ENCODE measurements at regions not wholly inside any gene's neighbourhood (a gene's known extent, or its start where the extent isn't known, plus 50 kb on each side); places are given as distances from the start of the nearest gene placed in this dataset.

GRCh38 chr4:159410076-159410777 is 307.3 kb downstream of the RAPGEF2 start:
- WGBS: 81% methylated on average over 4 of the region's 4 CpGs
- Histone ChIP-seq H3K4me1 (no peaks in the 10 kb centered on the region), H3K36me3 (no peaks in the 10 kb centered on the region), H3K4me3 (no peak overlapping the region), H3K9me3 (no peaks in the 10 kb centered on the region), H3K27ac (replicated peaks in 1 of 4) (no peak overlapping the region), H3K27me3 (no peaks in the 10 kb centered on the region)
- DNase-seq (ENCODE audit: extremely low spot score): no peak
- TF ChIP-seq, protein P1, sequence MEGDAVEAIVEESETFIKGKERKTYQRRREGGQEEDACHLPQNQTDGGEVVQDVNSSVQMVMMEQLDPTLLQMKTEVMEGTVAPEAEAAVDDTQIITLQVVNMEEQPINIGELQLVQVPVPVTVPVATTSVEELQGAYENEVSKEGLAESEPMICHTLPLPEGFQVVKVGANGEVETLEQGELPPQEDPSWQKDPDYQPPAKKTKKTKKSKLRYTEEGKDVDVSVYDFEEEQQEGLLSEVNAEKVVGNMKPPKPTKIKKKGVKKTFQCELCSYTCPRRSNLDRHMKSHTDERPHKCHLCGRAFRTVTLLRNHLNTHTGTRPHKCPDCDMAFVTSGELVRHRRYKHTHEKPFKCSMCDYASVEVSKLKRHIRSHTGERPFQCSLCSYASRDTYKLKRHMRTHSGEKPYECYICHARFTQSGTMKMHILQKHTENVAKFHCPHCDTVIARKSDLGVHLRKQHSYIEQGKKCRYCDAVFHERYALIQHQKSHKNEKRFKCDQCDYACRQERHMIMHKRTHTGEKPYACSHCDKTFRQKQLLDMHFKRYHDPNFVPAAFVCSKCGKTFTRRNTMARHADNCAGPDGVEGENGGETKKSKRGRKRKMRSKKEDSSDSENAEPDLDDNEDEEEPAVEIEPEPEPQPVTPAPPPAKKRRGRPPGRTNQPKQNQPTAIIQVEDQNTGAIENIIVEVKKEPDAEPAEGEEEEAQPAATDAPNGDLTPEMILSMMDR (IDR thresholded peaks at IDR 0.05): no peak
- TF ChIP-seq POLR2A (IDR thresholded peaks at IDR 0.05; ENCODE audit: low read depth) (no peak), EP300 (IDR thresholded peaks at IDR 0.05) (no peak), POLR2AphosphoS5 (IDR thresholded peaks at IDR 0.05) (no peak)
- intact Hi-C loops (cut with DNase I): no loop called here

DNA sequence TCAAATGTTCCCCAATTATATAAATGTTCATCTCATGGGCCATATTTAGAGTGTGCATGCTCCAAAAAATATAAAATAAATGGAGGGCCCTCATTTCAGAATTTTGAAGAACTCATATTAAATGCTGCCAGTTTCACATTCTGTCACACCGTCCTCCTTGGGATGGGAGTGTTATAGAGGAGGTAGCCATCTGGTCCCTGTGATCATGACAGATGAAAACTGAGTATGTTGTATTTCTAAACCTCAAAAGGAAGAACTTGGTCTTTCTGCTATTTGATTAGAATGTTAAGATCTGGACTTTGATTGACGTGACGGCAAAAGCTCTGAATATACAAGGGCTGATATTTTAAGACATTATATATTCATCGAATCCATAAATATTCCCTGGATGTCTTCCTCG is 308.0 kb downstream of the RAPGEF2 start:
- TF ChIP-seq EP300 (IDR thresholded peaks at IDR 0.05) (no peak), POLR2A (IDR thresholded peaks at IDR 0.05; ENCODE audit: low read depth) (no peak), POLR2AphosphoS5 (IDR thresholded peaks at IDR 0.05) (no peak)
- TF ChIP-seq, protein P1 (IDR thresholded peaks at IDR 0.05): no peak
- H3K9me3 ChIP-seq: no peaks in the 10 kb centered on the region
- H3K27ac ChIP-seq (replicated peaks in 1 of 4): no peak overlapping the region
- DNase-seq (ENCODE audit: extremely low spot score): no peak
- no peaks in the 10 kb centered on the region for H3K36me3 ChIP-seq
- H3K4me3 ChIP-seq: no peak overlapping the region
- H3K4me1 ChIP-seq: no peaks in the 10 kb centered on the region
- no peaks in the 10 kb centered on the region for H3K27me3 ChIP-seq
- WGBS: 90% methylated on average over 5 of the region's 5 CpGs
- intact Hi-C loops (cut with DNase I): no loop called here

DNA sequence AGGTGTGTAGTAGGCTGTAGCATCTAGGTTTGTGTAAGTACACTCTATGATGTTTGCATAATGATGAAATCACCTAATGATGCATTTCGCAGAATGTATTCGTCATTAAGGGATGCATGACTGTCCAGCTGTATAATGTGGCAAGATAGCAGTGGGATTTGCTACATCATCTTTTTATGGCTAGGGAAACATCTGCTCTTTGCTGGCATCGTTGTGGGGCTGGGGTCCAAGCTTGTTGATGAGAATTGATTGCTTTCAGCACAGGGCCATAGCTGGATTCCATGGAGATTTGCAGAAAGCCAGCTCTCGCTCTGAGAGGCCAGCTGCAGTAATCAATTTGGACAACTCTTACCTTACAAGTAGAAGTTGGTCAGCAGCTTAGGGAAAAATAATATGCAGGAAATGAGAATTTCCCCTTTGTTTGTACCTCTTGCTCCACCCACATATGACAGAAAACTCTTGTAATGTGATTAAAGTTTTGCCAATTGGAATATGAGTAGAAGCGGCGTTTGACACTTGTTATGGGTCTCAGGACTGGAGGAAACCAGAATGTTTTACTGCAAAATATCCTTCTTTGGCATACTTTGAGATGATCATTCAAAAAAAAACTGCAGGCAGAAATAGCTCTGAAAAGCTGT is 310.5 kb downstream of the RAPGEF2 start:
- Histone ChIP-seq H3K27me3 (no peaks in the 10 kb centered on the region), H3K4me1 (no peaks in the 10 kb centered on the region), H3K4me3 (no peak overlapping the region), H3K9me3 (peaks cover 0 to 8% (median 7%) of the 10 kb centered on the region in 4 donors), H3K36me3 (no peaks in the 10 kb centered on the region), H3K27ac (replicated peaks in 1 of 4) (no peak overlapping the region)
- WGBS: 74% methylated on average over 6 of the region's 6 CpGs
- no peak for TF ChIP-seq EP300 (IDR thresholded peaks at IDR 0.05)
- TF ChIP-seq POLR2A (IDR thresholded peaks at IDR 0.05; ENCODE audit: low read depth): no peak
- TF ChIP-seq POLR2AphosphoS5 (IDR thresholded peaks at IDR 0.05): no peak
- TF ChIP-seq, protein P1 (IDR thresholded peaks at IDR 0.05): no peak
- no peak for DNase-seq (ENCODE audit: extremely low spot score)
- intact Hi-C loops (cut with DNase I): no loop called here

DNA sequence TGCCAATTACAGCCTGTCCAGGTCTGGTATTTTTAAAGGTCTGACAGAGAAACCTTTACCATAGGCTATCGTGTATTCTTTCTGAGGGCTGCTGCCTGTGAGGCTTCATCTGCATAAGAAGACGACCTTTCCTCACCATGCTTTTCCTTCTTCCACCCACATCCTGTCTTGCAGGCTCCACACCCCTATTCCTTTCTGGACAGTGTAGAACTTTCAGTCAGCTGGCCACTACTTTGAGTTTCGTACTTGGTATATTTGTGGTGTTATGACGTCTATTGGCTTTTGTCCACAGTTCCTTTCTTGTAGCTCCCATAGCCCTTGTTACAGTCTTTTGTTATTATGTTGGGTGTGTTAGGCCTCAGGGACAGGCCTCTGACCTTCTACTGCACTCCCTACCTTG is 311.4 kb downstream of the RAPGEF2 start:
- no peak for DNase-seq (ENCODE audit: extremely low spot score)
- no peak overlapping the region for H3K27ac ChIP-seq (replicated peaks in 1 of 4)
- peaks cover 0 to 12% (median 8%) of the 10 kb centered on the region in 4 donors for H3K9me3 ChIP-seq
- 69% methylated on average over 4 of the region's 4 CpGs for WGBS
- no peaks in the 10 kb centered on the region for H3K4me1 ChIP-seq
- no peaks in the 10 kb centered on the region for H3K27me3 ChIP-seq
- TF ChIP-seq POLR2A (IDR thresholded peaks at IDR 0.05; ENCODE audit: low read depth): no peak
- no peak for TF ChIP-seq POLR2AphosphoS5 (IDR thresholded peaks at IDR 0.05)
- TF ChIP-seq EP300 (IDR thresholded peaks at IDR 0.05): no peak
- TF ChIP-seq, protein P1 (IDR thresholded peaks at IDR 0.05): no peak
- H3K4me3 ChIP-seq: no peak overlapping the region
- intact Hi-C loops (cut with DNase I): no loop called here
- no peaks in the 10 kb centered on the region for H3K36me3 ChIP-seq

Measured in esophagus muscularis mucosa (tissue), 4 donors.